HG03575 (cell line): ENCODE measurements at regions not wholly inside any gene's neighbourhood (a gene's known extent, or its start where the extent isn't known, plus 50 kb on each side); places are given as distances from the start of the nearest gene placed in this dataset.

Source experiments
- ATAC-seq: cut with Tn5 transposase; IDR thresholded peaks from one replicate; pipeline ENCODE4 v1.9.1; 2021; ENCODE audit not compliant: unreplicated experiment, insufficient number of reproducible peaks, low FRiP score; ENCODE audit errors: extremely low read depth

DNA sequence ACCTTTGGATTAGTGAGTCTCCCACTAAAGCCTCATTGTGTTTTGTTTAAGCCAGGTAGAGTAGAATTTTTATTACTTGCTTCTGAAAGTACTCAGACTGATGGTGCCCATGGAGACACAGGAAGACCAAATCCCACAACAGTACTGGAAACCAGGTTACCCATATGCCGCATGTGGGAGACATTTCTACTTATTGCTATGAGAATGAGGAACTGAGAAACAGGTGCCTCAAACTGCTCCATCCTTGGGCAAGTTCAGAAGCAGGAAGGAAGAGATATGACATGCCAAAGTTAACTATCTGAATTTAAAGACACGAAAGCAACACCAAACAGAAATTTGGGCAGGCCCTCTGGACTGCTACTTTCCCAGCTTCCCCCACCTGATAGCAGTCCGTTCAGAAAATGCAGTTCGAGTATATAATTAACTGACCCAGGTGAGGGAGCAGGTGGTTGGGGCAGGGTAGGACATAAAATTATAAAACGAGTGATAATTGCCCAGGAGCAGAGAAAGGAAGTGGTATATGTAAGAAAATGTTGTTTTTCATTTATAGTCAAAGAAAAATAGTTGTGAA, 382.3 kb upstream of the MTPN start:
- ATAC-seq = peak; percentile 70

- no peak for ATAC-seq
Observed at GRCh38 chr7:136353287-136353686, 376.1 kb upstream of the MTPN start.

- ATAC-seq = no peak
Observed at GRCh38 chr7:136348542-136349192, 371.5 kb upstream of the MTPN start.

- ATAC-seq = no peak
Observed at GRCh38 chr7:136348142-136348541, 371.0 kb upstream of the MTPN start.

DNA sequence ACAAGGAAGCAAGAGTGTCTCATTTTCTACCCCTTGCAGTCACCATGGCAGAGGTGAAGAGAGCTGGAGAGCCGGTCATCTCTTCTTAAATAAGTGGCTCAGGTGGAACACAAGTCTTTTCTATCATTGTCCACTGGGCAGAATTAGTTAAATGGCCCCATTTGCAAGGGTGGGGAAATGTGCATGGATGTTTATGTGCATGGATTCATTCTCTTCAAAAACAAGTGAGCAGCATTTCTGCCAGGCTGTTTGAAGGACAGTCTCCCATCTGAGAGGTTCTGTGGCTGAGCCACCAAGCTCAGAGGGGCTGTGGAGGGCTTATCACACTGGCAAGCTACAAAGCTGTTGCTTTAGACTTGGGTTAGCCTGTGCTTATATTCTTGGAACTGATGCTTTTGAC, 370.3 kb upstream of the MTPN start:
- no peak for ATAC-seq

DNA sequence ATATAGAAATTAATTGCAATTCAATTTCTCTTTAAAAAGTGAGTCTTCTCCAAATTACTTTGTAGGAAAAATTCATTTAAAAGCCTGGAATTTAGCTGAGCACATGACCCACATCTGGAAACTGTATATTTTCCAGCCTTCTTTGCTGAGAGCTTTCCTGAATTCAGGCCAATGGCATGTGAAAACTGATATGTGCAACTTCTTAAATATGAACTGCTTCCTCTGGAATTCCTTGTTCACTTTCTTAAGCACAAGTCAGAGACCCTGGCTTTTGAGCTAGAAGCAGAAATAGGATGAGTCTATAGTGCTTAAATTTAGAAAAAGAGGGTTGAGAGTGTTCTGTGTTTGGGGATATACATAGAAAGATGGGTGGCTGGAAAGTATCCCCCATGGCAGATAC, 365.1 kb upstream of the MTPN start:
- no peak for ATAC-seq

GRCh38 chr7:136339464-136339863, 362.3 kb upstream of the MTPN start:
- no peak for ATAC-seq

- ATAC-seq = no peak
Observed at GRCh38 chr7:136336932-136337331, 359.8 kb upstream of the MTPN start.

- ATAC-seq = no peak
Observed at GRCh38 chr7:136333636-136334035, 356.5 kb upstream of the MTPN start.

DNA sequence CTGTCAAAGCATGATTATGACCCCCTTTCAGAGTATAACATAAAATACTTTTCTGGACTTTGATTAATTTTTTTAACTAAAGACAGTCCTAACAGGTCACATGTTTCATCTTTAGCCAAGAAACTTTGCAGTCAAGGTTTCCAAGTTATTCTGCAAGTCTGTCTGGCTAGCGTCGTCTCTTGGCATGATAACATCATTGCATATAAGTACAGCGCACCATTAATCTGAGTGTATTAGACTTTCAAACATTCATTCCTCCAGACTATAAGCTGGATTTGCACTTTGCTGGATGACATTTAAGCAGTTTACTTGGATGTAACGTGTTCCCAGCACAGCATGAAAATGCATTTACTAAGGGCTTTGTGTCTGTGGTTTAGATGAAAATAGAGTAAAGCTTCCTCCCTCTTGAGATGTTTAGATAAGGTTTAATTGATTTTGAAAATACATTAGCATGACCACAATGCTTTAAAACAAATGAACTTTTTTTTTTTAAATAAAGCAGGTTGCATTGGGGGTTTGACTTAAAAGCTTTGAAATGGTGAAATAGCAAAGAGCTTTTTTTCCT, 349.0 kb upstream of the MTPN start:
- ATAC-seq = no peak

GRCh38 chr7:136325578-136325977, 348.4 kb upstream of the MTPN start:
- ATAC-seq = no peak

DNA sequence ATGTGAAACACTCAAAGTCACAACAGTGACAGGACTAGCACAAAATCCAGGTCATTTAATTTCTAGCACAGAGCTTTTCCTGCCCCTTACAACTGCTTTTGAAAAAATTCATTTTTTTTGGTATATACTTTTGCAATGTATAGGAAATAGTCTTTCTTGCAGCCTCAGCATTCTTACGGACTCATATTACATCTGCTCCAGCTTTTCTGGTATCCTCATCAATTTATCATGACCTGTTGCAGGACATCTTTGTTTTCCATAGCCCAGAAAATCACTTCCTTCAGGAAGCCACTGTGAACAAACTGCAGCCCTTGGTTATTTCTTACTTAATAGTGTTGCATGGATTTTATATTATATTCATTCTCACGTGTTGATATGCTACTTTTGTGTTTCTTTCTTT, 347.9 kb upstream of the MTPN start:
- no peak for ATAC-seq

DNA sequence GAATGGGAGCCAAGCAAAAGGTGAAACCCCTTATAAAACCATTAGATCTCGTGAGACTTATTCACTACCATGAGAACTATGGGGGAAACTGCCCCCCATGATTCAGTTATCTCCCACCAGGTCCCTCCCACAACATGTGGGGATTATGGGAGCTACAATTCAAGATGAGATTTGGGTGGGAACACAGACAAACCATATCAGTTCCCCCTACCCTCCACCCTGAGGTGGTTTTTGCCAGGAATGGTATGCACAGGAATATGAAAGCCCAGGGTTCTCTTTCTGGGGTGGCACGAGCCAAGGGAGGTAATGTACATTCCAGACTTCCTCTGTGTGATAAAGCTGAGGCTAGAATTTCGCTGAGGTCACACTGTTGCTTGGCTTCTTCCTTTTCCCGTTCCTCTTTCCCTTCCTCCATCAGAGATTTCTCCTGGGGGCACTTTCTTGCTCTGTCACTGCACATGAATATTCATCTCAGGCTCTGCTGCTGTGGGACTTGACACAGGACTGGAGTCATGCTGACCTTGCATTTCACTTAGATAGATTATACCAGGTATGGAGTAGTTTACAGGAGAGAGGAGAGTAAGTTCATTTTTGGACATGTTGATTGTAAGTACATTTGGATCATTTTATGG, 347.0 kb upstream of the MTPN start:
- ATAC-seq = no peak

GRCh38 chr7:136312592-136312991, 335.4 kb upstream of the MTPN start:
- ATAC-seq = no peak

GRCh38 chr7:136309407-136309806, 332.2 kb upstream of the MTPN start:
- no peak for ATAC-seq

DNA sequence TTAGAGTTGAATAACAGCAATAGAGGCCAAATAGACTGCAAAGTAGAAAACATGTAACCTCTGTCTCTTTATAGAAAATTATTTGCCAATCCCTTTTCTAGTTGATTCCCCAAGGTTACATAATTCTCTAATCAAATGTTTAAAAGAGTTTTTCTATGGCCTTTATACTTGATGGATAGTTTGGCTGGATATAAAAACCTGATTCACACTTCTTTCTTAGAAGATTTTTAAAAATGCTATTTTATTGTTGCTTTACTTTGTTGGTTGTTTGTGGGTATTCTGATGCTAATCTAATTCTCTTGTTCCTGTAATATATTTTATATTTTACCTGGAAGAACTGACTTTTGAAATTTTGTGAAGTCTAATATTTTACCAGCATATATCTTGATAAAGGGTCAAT, 331.1 kb upstream of the MTPN start:
- ATAC-seq = no peak

GRCh38 chr7:136303162-136303561, 326.0 kb upstream of the MTPN start:
- ATAC-seq = no peak

GRCh38 chr7:136302049-136302448, 324.9 kb upstream of the MTPN start:
- ATAC-seq = no peak

- no peak for ATAC-seq
Observed at GRCh38 chr7:136294977-136295376, 317.8 kb upstream of the MTPN start.

GRCh38 chr7:136293841-136294391, 316.8 kb upstream of the MTPN start:
- ATAC-seq = no peak
